Adrenal gland (tissue), 5 donors: ENCODE measurements at regions not wholly inside any gene's neighbourhood (a gene's known extent, or its start where the extent isn't known, plus 50 kb on each side); places are given as distances from the start of the nearest gene placed in this dataset.

ENCODE experiments used
- CTCF ChIP-seq, 6 experiments: fragments of 450-650 bp in 4 of 6; fragments of 200-600 bp in 2 of 6; sonication (generic) in 1 of 6; IDR thresholded peaks; 1 replicate in 5 of 6; 2 replicates in 1 of 6; pipeline versions ENCODE4 v1.5.1 to v1.8.0; 2016 to 2021; ENCODE audit warnings: antibody characterized with exemption in 6 of 6, mild to moderate bottlenecking in 2 of 6, moderate library complexity in 1 of 6
- POLR2A ChIP-seq, 2 donors: fragments of 450-650 bp; IDR thresholded peaks; one replicate each; pipeline ENCODE4 v1.6.1; 2017; ENCODE audit warnings: antibody characterized with exemption in 2 of 2, mild to moderate bottlenecking in 2 of 2, moderate library complexity in 1 of 2
- donor health status: DM: no; HTN: no; CAD: no.

DNA sequence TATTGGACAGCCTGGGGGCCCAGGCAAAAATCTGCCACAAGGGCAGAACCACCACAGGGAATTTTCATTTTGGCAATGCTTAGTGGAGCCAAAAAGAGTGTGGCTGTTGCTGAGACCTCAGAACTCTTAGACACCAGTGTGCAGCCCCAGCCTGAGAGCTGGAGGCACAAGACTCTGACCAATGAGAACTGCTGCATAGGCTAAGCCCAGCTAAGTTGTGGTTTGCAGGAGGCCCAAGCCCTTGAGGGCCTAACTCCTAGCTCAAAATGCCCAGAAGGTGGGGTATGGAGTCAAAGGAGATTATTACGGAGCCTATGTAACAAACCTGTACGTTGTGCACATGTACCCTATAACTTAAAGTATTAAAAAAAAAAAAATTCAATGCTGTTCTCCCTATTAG, 296.7 kb downstream of the TRAM1L1 start:
- no peak for TF ChIP-seq POLR2A (IDR thresholded peaks at IDR 0.05)
- TF ChIP-seq CTCF (IDR thresholded peaks at IDR 0.05): no peak
